ENCODE measurements at regions not wholly inside any gene's neighbourhood (a gene's known extent, or its start where the extent isn't known, plus 50 kb on each side); places are given as distances from the start of the nearest gene placed in this dataset.
A peak's percentile ranks its signal among the peaks of the same experiment; 100 is the strongest.
"Not testable (repeated sequence)": the region's sequence is repeated elsewhere in the genome, so short reads cannot be mapped to it uniquely, and the experiment has no call there.

DNA sequence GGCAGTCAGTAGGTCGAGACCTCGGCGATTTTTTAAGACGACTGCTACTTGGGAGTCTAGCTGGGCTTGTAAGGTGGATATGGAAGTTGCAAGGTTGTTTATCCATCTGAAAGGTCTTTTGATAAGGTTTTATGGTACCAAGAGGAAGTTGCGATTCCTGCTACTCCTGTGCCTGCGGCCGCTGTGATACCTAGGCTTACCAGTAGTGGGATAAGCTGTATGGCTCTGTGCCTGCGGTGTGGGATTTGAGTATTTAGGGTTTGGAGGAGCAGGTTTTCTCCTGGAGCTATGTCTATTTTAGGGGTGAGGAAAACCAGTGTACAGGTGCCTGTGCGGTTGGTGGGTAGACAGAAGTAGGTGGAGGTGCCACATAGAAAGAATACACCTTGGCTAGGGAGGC lies 1059.8 kb downstream of the SI start:
- DNase-seq (ENCODE audit: low spot score) = no peak
- no peaks in the 10 kb centered on the region for H3K79me2 ChIP-seq
- no peaks in the 10 kb centered on the region for H3K36me3 ChIP-seq (replicated peaks; ENCODE audit: insufficient read depth, low read depth)
- WGBS (ENCODE audit: low lambda C conversion rate, missing lambda C conversion rate) = 92% methylated on average over 9 of the region's 9 CpGs
- H3K4me2 ChIP-seq = no peak overlapping the region
- no peaks in the 10 kb centered on the region for H3K9me3 ChIP-seq (ENCODE audit: low read depth)
- H3K27ac ChIP-seq = no peak overlapping the region
- H2AFZ ChIP-seq = no peak overlapping the region
- no peak overlapping the region for H3K4me3 ChIP-seq
- H3K9me2 ChIP-seq (replicated peaks; ENCODE audit: insufficient read depth) = no peaks in the 10 kb centered on the region
- TF ChIP-seq, protein P1, sequence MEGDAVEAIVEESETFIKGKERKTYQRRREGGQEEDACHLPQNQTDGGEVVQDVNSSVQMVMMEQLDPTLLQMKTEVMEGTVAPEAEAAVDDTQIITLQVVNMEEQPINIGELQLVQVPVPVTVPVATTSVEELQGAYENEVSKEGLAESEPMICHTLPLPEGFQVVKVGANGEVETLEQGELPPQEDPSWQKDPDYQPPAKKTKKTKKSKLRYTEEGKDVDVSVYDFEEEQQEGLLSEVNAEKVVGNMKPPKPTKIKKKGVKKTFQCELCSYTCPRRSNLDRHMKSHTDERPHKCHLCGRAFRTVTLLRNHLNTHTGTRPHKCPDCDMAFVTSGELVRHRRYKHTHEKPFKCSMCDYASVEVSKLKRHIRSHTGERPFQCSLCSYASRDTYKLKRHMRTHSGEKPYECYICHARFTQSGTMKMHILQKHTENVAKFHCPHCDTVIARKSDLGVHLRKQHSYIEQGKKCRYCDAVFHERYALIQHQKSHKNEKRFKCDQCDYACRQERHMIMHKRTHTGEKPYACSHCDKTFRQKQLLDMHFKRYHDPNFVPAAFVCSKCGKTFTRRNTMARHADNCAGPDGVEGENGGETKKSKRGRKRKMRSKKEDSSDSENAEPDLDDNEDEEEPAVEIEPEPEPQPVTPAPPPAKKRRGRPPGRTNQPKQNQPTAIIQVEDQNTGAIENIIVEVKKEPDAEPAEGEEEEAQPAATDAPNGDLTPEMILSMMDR (IDR thresholded peaks at IDR 0.05; ENCODE audit: poor library complexity) = no peak
- TF ChIP-seq EZH2 (IDR thresholded peaks at IDR 0.05; ENCODE audit: borderline replicate concordance) (no peak), EZH2phosphoT487 (IDR thresholded peaks at IDR 0.05; ENCODE audit: low read depth, severe bottlenecking, unreplicated experiment) (no peak)
- no peaks in the 10 kb centered on the region for H3K27me3 ChIP-seq
- H3K4me1 ChIP-seq (ENCODE audit: insufficient read depth) = no peaks in the 10 kb centered on the region
- no peaks in the 10 kb centered on the region for H4K20me1 ChIP-seq (ENCODE audit: insufficient read depth, poor library complexity, severe bottlenecking)

DNA sequence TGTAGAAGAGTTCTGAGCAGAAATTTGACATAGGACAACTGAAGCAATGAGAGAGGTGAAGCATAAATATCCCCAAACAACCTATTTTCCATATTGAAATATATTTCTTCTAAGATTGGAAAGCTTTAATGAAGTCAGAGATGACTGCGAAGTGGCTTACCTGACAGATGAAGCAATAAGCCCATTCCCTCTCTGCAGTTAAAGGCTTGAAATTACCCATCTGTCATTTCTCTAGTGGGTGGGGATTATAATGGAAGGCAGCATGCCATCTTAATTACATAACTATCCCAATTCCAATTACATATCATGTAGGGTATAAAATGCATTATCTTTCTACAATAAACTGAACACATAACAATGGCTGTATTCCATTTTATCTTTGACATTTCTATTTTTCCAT lies 1070.5 kb downstream of the SI start:
- no peaks in the 10 kb centered on the region for H3K9me2 ChIP-seq (replicated peaks; ENCODE audit: insufficient read depth)
- no peaks in the 10 kb centered on the region for H3K79me2 ChIP-seq
- no peak overlapping the region for H3K4me2 ChIP-seq
- 97% methylated on average over 1 of the region's 1 CpG for WGBS (ENCODE audit: low lambda C conversion rate, missing lambda C conversion rate)
- DNase-seq (ENCODE audit: low spot score) = no peak
- H3K4me3 ChIP-seq = no peak overlapping the region
- H3K4me1 ChIP-seq (ENCODE audit: insufficient read depth) = no peaks in the 10 kb centered on the region
- TF ChIP-seq, protein P1 (IDR thresholded peaks at IDR 0.05; ENCODE audit: poor library complexity) = no peak
- no peak for TF ChIP-seq EZH2 (IDR thresholded peaks at IDR 0.05; ENCODE audit: borderline replicate concordance)
- TF ChIP-seq EZH2phosphoT487 (IDR thresholded peaks at IDR 0.05; ENCODE audit: low read depth, severe bottlenecking, unreplicated experiment) = no peak
- H4K20me1 ChIP-seq (ENCODE audit: insufficient read depth, poor library complexity, severe bottlenecking) = no peaks in the 10 kb centered on the region
- no peaks in the 10 kb centered on the region for H3K9me3 ChIP-seq (ENCODE audit: low read depth)
- no peak overlapping the region for H3K27ac ChIP-seq
- H2AFZ ChIP-seq = no peak overlapping the region
- no peaks in the 10 kb centered on the region for H3K36me3 ChIP-seq (replicated peaks; ENCODE audit: insufficient read depth, low read depth)
- no peaks in the 10 kb centered on the region for H3K27me3 ChIP-seq

DNA sequence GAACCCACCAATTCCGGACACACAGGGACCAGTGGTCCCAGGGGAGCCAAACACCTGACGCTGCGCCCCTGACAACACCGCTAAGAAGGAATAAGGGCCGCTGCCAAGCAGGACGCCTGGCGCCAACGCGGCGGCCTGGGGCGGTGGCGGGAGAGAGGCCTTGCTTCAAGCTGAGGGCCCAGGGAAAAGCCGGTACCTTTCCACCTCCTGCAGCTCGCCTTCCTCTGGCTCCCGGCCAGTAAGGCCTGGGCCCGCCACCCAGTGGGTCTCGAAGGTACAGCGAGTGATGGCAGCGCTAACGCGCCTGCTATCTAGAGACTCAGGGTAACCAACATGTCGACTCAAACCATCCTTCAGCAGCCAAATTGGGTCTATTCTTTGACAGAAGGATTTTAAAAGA lies 1074.1 kb downstream of the SI start:
- Histone ChIP-seq H3K79me2 (no peaks in the 10 kb centered on the region), H3K36me3 (replicated peaks; ENCODE audit: insufficient read depth, low read depth) (no peaks in the 10 kb centered on the region), H3K4me1 (ENCODE audit: insufficient read depth) (no peaks in the 10 kb centered on the region), H2AFZ (no peak overlapping the region), H3K27ac (no peak overlapping the region), H3K27me3 (no peaks in the 10 kb centered on the region), H3K4me2 (no peak overlapping the region), H3K9me3 (ENCODE audit: low read depth) (no peaks in the 10 kb centered on the region), H3K9me2 (replicated peaks; ENCODE audit: insufficient read depth) (no peaks in the 10 kb centered on the region), H4K20me1 (ENCODE audit: insufficient read depth, poor library complexity, severe bottlenecking) (no peaks in the 10 kb centered on the region), H3K4me3 (no peak overlapping the region)
- 79% methylated on average over 21 of the region's 22 CpGs for WGBS (ENCODE audit: low lambda C conversion rate, missing lambda C conversion rate)
- TF ChIP-seq, protein P1 (IDR thresholded peaks at IDR 0.05; ENCODE audit: poor library complexity) = no peak
- TF ChIP-seq EZH2 (IDR thresholded peaks at IDR 0.05; ENCODE audit: borderline replicate concordance) = no peak
- TF ChIP-seq EZH2phosphoT487 (IDR thresholded peaks at IDR 0.05; ENCODE audit: low read depth, severe bottlenecking, unreplicated experiment) = no peak
- DNase-seq (ENCODE audit: low spot score) = peak; percentile 34

DNA sequence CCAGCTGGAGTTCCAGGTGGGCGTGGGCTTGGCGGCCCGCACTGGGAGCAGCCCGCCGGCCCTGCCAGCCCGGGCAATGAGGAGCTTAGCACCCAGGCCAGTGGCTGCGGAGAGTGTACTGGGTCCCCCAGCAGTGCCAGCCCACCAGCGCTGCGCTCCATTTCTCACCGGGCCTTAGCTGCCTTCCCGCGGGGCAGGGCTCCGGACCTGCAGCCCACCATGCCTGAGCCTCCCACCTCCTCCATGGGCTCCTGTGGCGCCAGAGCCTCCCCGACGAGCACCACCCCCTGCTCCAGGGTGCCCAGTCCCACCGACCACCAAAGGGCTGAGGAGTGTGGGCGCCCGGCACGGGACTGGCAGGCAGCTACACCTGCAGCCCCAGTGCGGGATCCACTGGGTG lies 1075.3 kb downstream of the SI start:
- H3K27me3 ChIP-seq; H3K4me2 ChIP-seq; H4K20me1 ChIP-seq (ENCODE audit: insufficient read depth, poor library complexity, severe bottlenecking); H3K9me3 ChIP-seq (ENCODE audit: low read depth); H3K27ac ChIP-seq; H3K79me2 ChIP-seq; H3K4me1 ChIP-seq (ENCODE audit: insufficient read depth); H2AFZ ChIP-seq; H3K4me3 ChIP-seq; H3K36me3 ChIP-seq (replicated peaks; ENCODE audit: insufficient read depth, low read depth); H3K9me2 ChIP-seq (replicated peaks; ENCODE audit: insufficient read depth); DNase-seq (ENCODE audit: low spot score): not testable (repeated sequence)
- 91% methylated on average over 16 of the region's 21 CpGs for WGBS (ENCODE audit: low lambda C conversion rate, missing lambda C conversion rate)

Measured in hepatocyte (in vitro differentiated cells).